ENCODE measurements at regions not wholly inside any gene's neighbourhood (a gene's known extent, or its start where the extent isn't known, plus 50 kb on each side); places are given as distances from the start of the nearest gene placed in this dataset.

GRCh38 chr2:67709835-67710234, 312.7 kb downstream of the ETAA1 start:
- DNase-seq (ENCODE audit: low read depth), result no peak

GRCh38 chr2:67712484-67712883, 315.4 kb downstream of the ETAA1 start:
- DNase-seq (ENCODE audit: low read depth), result no peak

- no peak for DNase-seq (ENCODE audit: low read depth)
Observed at GRCh38 chr2:67713376-67713775, 316.2 kb downstream of the ETAA1 start.

- no peak for DNase-seq (ENCODE audit: low read depth)
Observed at GRCh38 chr2:67716895-67717396, 319.8 kb downstream of the ETAA1 start.

GRCh38 chr2:67717692-67718091, 320.6 kb downstream of the ETAA1 start:
- DNase-seq (ENCODE audit: low read depth), result no peak

- DNase-seq (ENCODE audit: low read depth), result no peak
Observed at GRCh38 chr2:67719351-67719750, 322.2 kb downstream of the ETAA1 start.

- DNase-seq (ENCODE audit: low read depth), result no peak
Observed at GRCh38 chr2:67721516-67721915, 324.4 kb downstream of the ETAA1 start.

GRCh38 chr2:67724261-67724660, 327.1 kb downstream of the ETAA1 start:
- no peak for DNase-seq (ENCODE audit: low read depth)

GRCh38 chr2:67725731-67726130, 328.6 kb downstream of the ETAA1 start:
- DNase-seq (ENCODE audit: low read depth), result no peak

- no peak for DNase-seq (ENCODE audit: low read depth)
Observed at GRCh38 chr2:67726416-67726815, 329.3 kb downstream of the ETAA1 start.

- no peak for DNase-seq (ENCODE audit: low read depth)
Observed at GRCh38 chr2:67727131-67727530, 330.0 kb downstream of the ETAA1 start.

GRCh38 chr2:67727623-67728022, 330.5 kb downstream of the ETAA1 start:
- DNase-seq (ENCODE audit: low read depth), result no peak

GRCh38 chr2:67729474-67729873, 332.3 kb downstream of the ETAA1 start:
- DNase-seq (ENCODE audit: low read depth), result no peak

GRCh38 chr2:67733517-67733916, 329.3 kb downstream of the C1D start:
- DNase-seq (ENCODE audit: low read depth), result no peak

GRCh38 chr2:67752199-67752598, 310.6 kb downstream of the C1D start:
- DNase-seq (ENCODE audit: low read depth), result no peak

GRCh38 chr2:67752969-67753368, 309.8 kb downstream of the C1D start:
- DNase-seq (ENCODE audit: low read depth), result no peak

- DNase-seq (ENCODE audit: low read depth), result no peak
Observed at GRCh38 chr2:67755156-67755882, 307.5 kb downstream of the C1D start.

GRCh38 chr2:67760995-67761394, 301.8 kb downstream of the C1D start:
- no peak for DNase-seq (ENCODE audit: low read depth)

GRCh38 chr2:67771380-67771779, 291.4 kb downstream of the C1D start:
- no peak for DNase-seq (ENCODE audit: low read depth)

- DNase-seq (ENCODE audit: low read depth), result no peak
Observed at GRCh38 chr2:67772216-67773170, 290.3 kb downstream of the C1D start.

GRCh38 chr2:67773851-67774250, 289.0 kb downstream of the C1D start:
- no peak for DNase-seq (ENCODE audit: low read depth)

GRCh38 chr2:67776276-67776675, 286.5 kb downstream of the C1D start:
- DNase-seq (ENCODE audit: low read depth), result no peak

GRCh38 chr2:67777010-67777409, 285.8 kb downstream of the C1D start:
- no peak for DNase-seq (ENCODE audit: low read depth)
